PFSK-1 (cell line): ENCODE measurements at regions not wholly inside any gene's neighbourhood (a gene's known extent, or its start where the extent isn't known, plus 50 kb on each side); places are given as distances from the start of the nearest gene placed in this dataset.

Source experiments
- FOXP2 ChIP-seq: optimal IDR thresholded peaks from 2 replicates; pipeline ENCODE3; 2011; ENCODE audit warnings: borderline replicate concordance, control low read depth, inconsistent platforms; ENCODE audit not compliant: insufficient read depth; ENCODE audit errors: extremely low read length, extremely low read depth
- POLR2AphosphoS5 ChIP-seq: IDR thresholded peaks from 2 replicates; pipeline ENCODE4 v1.6.1; 2012; ENCODE audit warnings: low read depth, mild to moderate bottlenecking, control low read depth, low read length, moderate library complexity
- TAF1 ChIP-seq: IDR thresholded peaks from 2 replicates; pipeline ENCODE4 v1.6.1; 2012; ENCODE audit warnings: low read length, control low read depth, borderline replicate concordance; ENCODE audit not compliant: insufficient read depth
- TF ChIP-seq, protein P1 (sequence below), 2 experiments: IDR thresholded peaks; 2 replicates each; pipeline versions ENCODE4 v1.6.1 to v1.8.0; 2011 to 2012; ENCODE audit warnings: low read depth in 2 of 2, low read length in 2 of 2, control low read depth in 1 of 2, inconsistent platforms in 1 of 2, mild to moderate bottlenecking in 1 of 2, moderate library complexity in 1 of 2; ENCODE audit not compliant: insufficient read depth in 1 of 2

DNA sequence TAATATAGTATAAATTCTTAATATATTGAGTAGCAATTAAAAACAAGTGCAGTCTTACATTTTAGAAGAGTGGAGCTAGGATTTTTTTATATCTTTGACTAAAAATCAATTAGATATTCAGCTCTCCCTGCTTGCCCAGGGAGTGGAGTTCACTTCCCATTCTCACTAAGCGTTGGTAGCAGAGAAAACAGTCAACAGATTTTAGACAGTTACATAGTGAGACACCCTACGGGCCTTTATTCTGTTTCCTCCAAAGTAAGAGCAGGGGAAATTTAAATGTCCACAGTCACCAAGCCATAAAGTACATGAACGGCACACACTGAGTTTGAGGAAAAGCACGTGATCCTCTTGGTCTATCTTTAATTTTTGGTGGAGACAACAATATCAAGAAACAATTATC lies 131.6 kb upstream of the PLEKHG7 start:
- TF ChIP-seq POLR2AphosphoS5 = no peak
- no peak for TF ChIP-seq TAF1
- TF ChIP-seq, protein P1, sequence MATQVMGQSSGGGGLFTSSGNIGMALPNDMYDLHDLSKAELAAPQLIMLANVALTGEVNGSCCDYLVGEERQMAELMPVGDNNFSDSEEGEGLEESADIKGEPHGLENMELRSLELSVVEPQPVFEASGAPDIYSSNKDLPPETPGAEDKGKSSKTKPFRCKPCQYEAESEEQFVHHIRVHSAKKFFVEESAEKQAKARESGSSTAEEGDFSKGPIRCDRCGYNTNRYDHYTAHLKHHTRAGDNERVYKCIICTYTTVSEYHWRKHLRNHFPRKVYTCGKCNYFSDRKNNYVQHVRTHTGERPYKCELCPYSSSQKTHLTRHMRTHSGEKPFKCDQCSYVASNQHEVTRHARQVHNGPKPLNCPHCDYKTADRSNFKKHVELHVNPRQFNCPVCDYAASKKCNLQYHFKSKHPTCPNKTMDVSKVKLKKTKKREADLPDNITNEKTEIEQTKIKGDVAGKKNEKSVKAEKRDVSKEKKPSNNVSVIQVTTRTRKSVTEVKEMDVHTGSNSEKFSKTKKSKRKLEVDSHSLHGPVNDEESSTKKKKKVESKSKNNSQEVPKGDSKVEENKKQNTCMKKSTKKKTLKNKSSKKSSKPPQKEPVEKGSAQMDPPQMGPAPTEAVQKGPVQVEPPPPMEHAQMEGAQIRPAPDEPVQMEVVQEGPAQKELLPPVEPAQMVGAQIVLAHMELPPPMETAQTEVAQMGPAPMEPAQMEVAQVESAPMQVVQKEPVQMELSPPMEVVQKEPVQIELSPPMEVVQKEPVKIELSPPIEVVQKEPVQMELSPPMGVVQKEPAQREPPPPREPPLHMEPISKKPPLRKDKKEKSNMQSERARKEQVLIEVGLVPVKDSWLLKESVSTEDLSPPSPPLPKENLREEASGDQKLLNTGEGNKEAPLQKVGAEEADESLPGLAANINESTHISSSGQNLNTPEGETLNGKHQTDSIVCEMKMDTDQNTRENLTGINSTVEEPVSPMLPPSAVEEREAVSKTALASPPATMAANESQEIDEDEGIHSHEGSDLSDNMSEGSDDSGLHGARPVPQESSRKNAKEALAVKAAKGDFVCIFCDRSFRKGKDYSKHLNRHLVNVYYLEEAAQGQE (IDR thresholded peaks at IDR 0.05; ENCODE audit: insufficient read depth in 1 of 2, low read depth in 2 of 2, low read length in 2 of 2) = no peak
- TF ChIP-seq FOXP2 = no peak
